ENCODE measurements at regions not wholly inside any gene's neighbourhood (a gene's known extent, or its start where the extent isn't known, plus 50 kb on each side); places are given as distances from the start of the nearest gene placed in this dataset.

- Histone ChIP-seq H3K27me3 (no peaks in the 10 kb centered on the region), H3K4me1 (ENCODE audit: insufficient read depth) (no peaks in the 10 kb centered on the region), H3K4me3 (no peak overlapping the region), H3K27ac (no peak overlapping the region), H3K9me3 (no peaks in the 10 kb centered on the region), H3K36me3 (no peaks in the 10 kb centered on the region)
- 78 to 86% (median 79%) methylated on average over 3 of the region's 3 CpGs for WGBS, 3 donors
- no peak for DNase-seq
- no peak for TF ChIP-seq EP300 (IDR thresholded peaks at IDR 0.05)
- no peak for TF ChIP-seq POLR2A (IDR thresholded peaks at IDR 0.05)
- TF ChIP-seq CTCF (IDR thresholded peaks at IDR 0.05), result no peak
- intact Hi-C loops (cut with DNase I), result no loop called here
Measured at GRCh38 chr2:145845923-145846322, 1326.0 kb upstream of the ZEB2 start.

GRCh38 chr2:145845207-145845894, 1325.4 kb upstream of the ZEB2 start:
- Histone ChIP-seq H3K4me3 (no peak overlapping the region), H3K36me3 (no peaks in the 10 kb centered on the region), H3K9me3 (no peaks in the 10 kb centered on the region), H3K27me3 (no peaks in the 10 kb centered on the region), H3K4me1 (ENCODE audit: insufficient read depth) (no peaks in the 10 kb centered on the region), H3K27ac (no peak overlapping the region)
- TF ChIP-seq CTCF (IDR thresholded peaks at IDR 0.05), result no peak
- no peak for TF ChIP-seq POLR2A (IDR thresholded peaks at IDR 0.05)
- TF ChIP-seq EP300 (IDR thresholded peaks at IDR 0.05), result no peak
- no peak for DNase-seq
- intact Hi-C loops (cut with DNase I), result no loop called here
- 89 to 94% (median 92%) methylated on average over 2 of the region's 2 CpGs for whole genome bisulfite sequencing, 3 donors

GRCh38 chr2:145841973-145842372, 1322.1 kb upstream of the ZEB2 start:
- no peaks in the 10 kb centered on the region for H3K4me1 ChIP-seq (ENCODE audit: insufficient read depth)
- DNase-seq, result no peak
- no peaks in the 10 kb centered on the region for H3K9me3 ChIP-seq
- H3K27ac ChIP-seq, result no peak overlapping the region
- H3K4me3 ChIP-seq, result no peak overlapping the region
- WGBS, 3 donors, result 86 to 87% (median 86%) methylated on average over 3 of the region's 3 CpGs
- H3K36me3 ChIP-seq, result no peaks in the 10 kb centered on the region
- intact Hi-C loops (cut with DNase I), result no loop called here
- H3K27me3 ChIP-seq, result no peaks in the 10 kb centered on the region
- TF ChIP-seq EP300 (IDR thresholded peaks at IDR 0.05), result no peak
- no peak for TF ChIP-seq POLR2A (IDR thresholded peaks at IDR 0.05)
- no peak for TF ChIP-seq CTCF (IDR thresholded peaks at IDR 0.05)

- no peaks in the 10 kb centered on the region for H3K27me3 ChIP-seq
- H3K27ac ChIP-seq, result no peak overlapping the region
- no peaks in the 10 kb centered on the region for H3K36me3 ChIP-seq
- DNase-seq, result no peak
- H3K9me3 ChIP-seq, result no peaks in the 10 kb centered on the region
- TF ChIP-seq POLR2A (IDR thresholded peaks at IDR 0.05), result no peak
- no peak for TF ChIP-seq EP300 (IDR thresholded peaks at IDR 0.05)
- TF ChIP-seq CTCF (IDR thresholded peaks at IDR 0.05), result no peak
- WGBS, 3 donors, result 68 to 74% (median 70%) methylated on average over 3 of the region's 3 CpGs
- no peak overlapping the region for H3K4me3 ChIP-seq
- H3K4me1 ChIP-seq (ENCODE audit: insufficient read depth), result no peaks in the 10 kb centered on the region
- intact Hi-C loops (cut with DNase I), result no loop called here
Measured at GRCh38 chr2:145836986-145837385, 1317.1 kb upstream of the ZEB2 start.
